ENCODE measurements at regions not wholly inside any gene's neighbourhood (a gene's known extent, or its start where the extent isn't known, plus 50 kb on each side); places are given as distances from the start of the nearest gene placed in this dataset.
"Not testable (repeated sequence)": the region's sequence is repeated elsewhere in the genome, so short reads cannot be mapped to it uniquely, and the experiment has no call there.

- TF ChIP-seq CTCF (conservative IDR thresholded peaks at IDR 0.05; ENCODE audit: low read length): no peak
- H3K4me3 ChIP-seq (ENCODE audit: low read length): no peak overlapping the region
These were observed 149.7 kb upstream of the DAAM1 start for GRCh38 chr14:59038746-59039145.

GRCh38 chr14:59041308-59041707, 147.2 kb upstream of the DAAM1 start:
- TF ChIP-seq CTCF (conservative IDR thresholded peaks at IDR 0.05; ENCODE audit: low read length): no peak
- H3K4me3 ChIP-seq (ENCODE audit: low read length): no peak overlapping the region

More at GRCh38 chr14:59038746-59039145, 149.7 kb upstream of the DAAM1 start:
- DNase-seq (ENCODE audit: low read depth): no peak

GRCh38 chr14:59044707-59045106, 143.8 kb upstream of the DAAM1 start:
- TF ChIP-seq CTCF (conservative IDR thresholded peaks at IDR 0.05; ENCODE audit: low read length): no peak
- no peak for DNase-seq (ENCODE audit: low read depth)
- no peak overlapping the region for H3K4me3 ChIP-seq (ENCODE audit: low read length)

More at GRCh38 chr14:59041308-59041707, 147.2 kb upstream of the DAAM1 start:
- DNase-seq (ENCODE audit: low read depth): no peak

- DNase-seq (ENCODE audit: low read depth): peak; percentile 17
- no peak overlapping the region for H3K4me3 ChIP-seq (ENCODE audit: low read length)
- TF ChIP-seq CTCF (conservative IDR thresholded peaks at IDR 0.05; ENCODE audit: low read length): no peak
These were observed 141.7 kb upstream of the DAAM1 start for GRCh38 chr14:59046746-59047145.

GRCh38 chr14:59055006-59055405, 133.5 kb upstream of the DAAM1 start:
- TF ChIP-seq CTCF (conservative IDR thresholded peaks at IDR 0.05; ENCODE audit: low read length): no peak
- H3K4me3 ChIP-seq (ENCODE audit: low read length): no peak overlapping the region
- DNase-seq (ENCODE audit: low read depth): peak; percentile 25

- H3K4me3 ChIP-seq (ENCODE audit: low read length): no peak overlapping the region
- peak; percentile 89 for TF ChIP-seq CTCF (conservative IDR thresholded peaks at IDR 0.05; ENCODE audit: low read length)
- peak; percentile 70 for DNase-seq (ENCODE audit: low read depth)
These were observed 132.9 kb upstream of the DAAM1 start for GRCh38 chr14:59055439-59056045.

- H3K4me3 ChIP-seq (ENCODE audit: low read length): no peak overlapping the region
- TF ChIP-seq CTCF (conservative IDR thresholded peaks at IDR 0.05; ENCODE audit: low read length): no peak
- no peak for DNase-seq (ENCODE audit: low read depth)
These were observed 130.9 kb upstream of the DAAM1 start for GRCh38 chr14:59057551-59057950.

- not testable (repeated sequence) for DNase-seq (ENCODE audit: low read depth); H3K4me3 ChIP-seq (ENCODE audit: low read length)
These were observed 129.7 kb upstream of the DAAM1 start for GRCh38 chr14:59058776-59059175.

Data from AG10803 (cell line).